OCI-LY7 (cell line): ENCODE measurements at regions not wholly inside any gene's neighbourhood (a gene's known extent, or its start where the extent isn't known, plus 50 kb on each side); places are given as distances from the start of the nearest gene placed in this dataset.

Source experiments
- BruUV-seq: library from RNA; stranded (reverse); fragments of 400-500 nt; replicated peaks from 2 replicates; lab custom pipeline; 2021; lab: Mats Ljungman, UMichigan
- CTCF ChIA-PET: fragments of 300-600 bp; sonication (Branson Sonifier 250); formaldehyde crosslinking; loops from one replicate; lab custom pipeline; 2022; ENCODE audit warnings: antibody characterized with exemption; ENCODE audit not compliant: unreplicated experiment; lab: Charles Lee
- POLR2A ChIA-PET: fragments of 300-600 bp; sonication (Branson Sonifier 250); formaldehyde crosslinking; loops from one replicate; lab custom pipeline; 2022; ENCODE audit warnings: antibody characterized with exemption; lab: Charles Lee
- DNase-seq: peaks from one replicate; pipeline ENCODE4 v3.0.0-alpha.2; 2015; ENCODE audit warnings: low spot score
- H2AFZ ChIP-seq: fragments of 200-600 bp; sonication (generic), shearing (Covaris generic); 2 replicates; pipeline ENCODE4 v1.6.1; 2014; ENCODE audit warnings: mild to moderate bottlenecking, antibody characterized with exemption, low read length, moderate library complexity
- H3K27ac ChIP-seq: fragments of 200-600 bp; sonication (generic); 2 replicates; pipeline ENCODE4 v1.5.1; 2014; ENCODE audit warnings: mixed run types, low read depth, mild to moderate bottlenecking, moderate library complexity, low read length, inconsistent platforms; ENCODE audit not compliant: poor library complexity, severe bottlenecking
- H3K36me3 ChIP-seq: fragments of 200-600 bp; sonication (generic); 2 replicates; pipeline ENCODE4 v1.6.1; 2014; ENCODE audit warnings: mild to moderate bottlenecking, antibody characterized with exemption, low read length, moderate library complexity, mixed read lengths; ENCODE audit not compliant: insufficient read depth
- H3K4me1 ChIP-seq: fragments of 200-600 bp; sonication (generic); 2 replicates; pipeline ENCODE4 v1.5.1; 2014; ENCODE audit warnings: mild to moderate bottlenecking, low read length; ENCODE audit not compliant: insufficient read depth, poor library complexity, severe bottlenecking
- H3K4me2 ChIP-seq: fragments of 200-600 bp; sonication (generic); 2 replicates; pipeline ENCODE4 v1.6.1; 2014; ENCODE audit warnings: mild to moderate bottlenecking, low read length
- H3K4me3 ChIP-seq: fragments of 200-600 bp; sonication (generic); 2 replicates; pipeline ENCODE4 v1.5.1; 2014; ENCODE audit warnings: mild to moderate bottlenecking, low read depth, low read length; ENCODE audit not compliant: poor library complexity, severe bottlenecking
- H3K79me2 ChIP-seq: fragments of 200-600 bp; sonication (generic); 2 replicates; pipeline ENCODE4 v1.6.1; 2016; ENCODE audit warnings: low read depth, mild to moderate bottlenecking, low read length, moderate library complexity, mixed read lengths; ENCODE audit not compliant: insufficient read depth
- H3K9me2 ChIP-seq: fragments of 200-600 bp; sonication (generic); 2 replicates; pipeline ENCODE4 v1.6.1; 2016; ENCODE audit warnings: mild to moderate bottlenecking, low read length, mixed read lengths; ENCODE audit not compliant: insufficient read depth
- H3K9me3 ChIP-seq: fragments of 200-600 bp; sonication (generic); 2 replicates; pipeline ENCODE4 v1.6.1; 2014; ENCODE audit warnings: mild to moderate bottlenecking, mixed run types, low read length, mixed read lengths
- H4K20me1 ChIP-seq: fragments of 200-600 bp; sonication (generic); 2 replicates; pipeline ENCODE4 v1.6.1; 2014; ENCODE audit warnings: mild to moderate bottlenecking, antibody characterized with exemption, low read length, moderate library complexity, mixed read lengths; ENCODE audit not compliant: insufficient read depth
- CTCF ChIP-seq: fragments of 200-600 bp; sonication (generic); conservative IDR thresholded peaks from 2 replicates; pipeline ENCODE4 v1.5.1; 2014; ENCODE audit warnings: mild to moderate bottlenecking, antibody characterized with exemption, low read length, moderate library complexity, mixed read lengths
- EZH2phosphoT487 ChIP-seq: fragments of 200-600 bp; sonication (generic); IDR thresholded peaks from 2 replicates; pipeline ENCODE4 v1.6.1; 2018; ENCODE audit warnings: low read depth, borderline replicate concordance, mild to moderate bottlenecking, mixed run types, antibody characterized with exemption, low read length, moderate library complexity, mixed read lengths
- intact Hi-C: fragments of 100-400 bp; cut with micrococcal nuclease; formaldehyde crosslinking; loops from one replicate; pipeline ENCODE4 v1.10.0; 2022; ENCODE audit not compliant: unreplicated experiment

DNA sequence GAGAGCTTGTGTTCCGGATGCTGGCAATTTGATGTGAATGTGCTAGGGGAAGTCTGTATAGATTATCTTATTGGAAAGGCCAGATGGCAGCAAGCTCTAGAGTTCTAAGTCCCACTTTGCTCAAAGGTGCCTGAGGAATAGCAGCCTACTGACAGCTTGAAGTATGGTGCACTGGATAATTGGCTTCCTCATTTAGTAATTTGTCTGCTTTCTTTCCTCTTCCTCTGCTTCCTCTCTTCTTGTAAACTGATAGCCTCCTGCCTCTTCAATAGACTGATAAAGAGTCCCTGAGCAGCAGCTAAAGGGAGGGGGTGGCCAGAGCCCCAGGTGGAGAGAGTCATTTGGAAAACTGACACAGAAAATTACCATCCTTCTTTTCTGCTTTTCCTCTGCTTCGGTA is 177.3 kb downstream of the FGF1 start:
- H2AFZ ChIP-seq = no peak overlapping the region
- no peak for TF ChIP-seq CTCF
- no peak for TF ChIP-seq EZH2phosphoT487
- ChIA-PET CTCF (no interaction called here), POLR2A (interaction anchor here (0.6 kb wide), 2 partner anchors 136 to 341 kb away, joined by 3 to 4 read pairs; no protein-coding TSS in a partner anchor)
- BruUV-seq = no TSS peak
- intact Hi-C loops = no loop called here
- no peaks in the 10 kb centered on the region for H4K20me1 ChIP-seq
- no peaks in the 10 kb centered on the region for H3K9me2 ChIP-seq
- H3K4me2 ChIP-seq = no peak overlapping the region
- H3K4me3 ChIP-seq = no peak overlapping the region
- DNase-seq = no peak
- no peaks in the 10 kb centered on the region for H3K9me3 ChIP-seq
- no peaks in the 10 kb centered on the region for H3K36me3 ChIP-seq
- H3K27ac ChIP-seq = no peak overlapping the region
- H3K4me1 ChIP-seq = no peaks in the 10 kb centered on the region
- no peaks in the 10 kb centered on the region for H3K79me2 ChIP-seq

DNA sequence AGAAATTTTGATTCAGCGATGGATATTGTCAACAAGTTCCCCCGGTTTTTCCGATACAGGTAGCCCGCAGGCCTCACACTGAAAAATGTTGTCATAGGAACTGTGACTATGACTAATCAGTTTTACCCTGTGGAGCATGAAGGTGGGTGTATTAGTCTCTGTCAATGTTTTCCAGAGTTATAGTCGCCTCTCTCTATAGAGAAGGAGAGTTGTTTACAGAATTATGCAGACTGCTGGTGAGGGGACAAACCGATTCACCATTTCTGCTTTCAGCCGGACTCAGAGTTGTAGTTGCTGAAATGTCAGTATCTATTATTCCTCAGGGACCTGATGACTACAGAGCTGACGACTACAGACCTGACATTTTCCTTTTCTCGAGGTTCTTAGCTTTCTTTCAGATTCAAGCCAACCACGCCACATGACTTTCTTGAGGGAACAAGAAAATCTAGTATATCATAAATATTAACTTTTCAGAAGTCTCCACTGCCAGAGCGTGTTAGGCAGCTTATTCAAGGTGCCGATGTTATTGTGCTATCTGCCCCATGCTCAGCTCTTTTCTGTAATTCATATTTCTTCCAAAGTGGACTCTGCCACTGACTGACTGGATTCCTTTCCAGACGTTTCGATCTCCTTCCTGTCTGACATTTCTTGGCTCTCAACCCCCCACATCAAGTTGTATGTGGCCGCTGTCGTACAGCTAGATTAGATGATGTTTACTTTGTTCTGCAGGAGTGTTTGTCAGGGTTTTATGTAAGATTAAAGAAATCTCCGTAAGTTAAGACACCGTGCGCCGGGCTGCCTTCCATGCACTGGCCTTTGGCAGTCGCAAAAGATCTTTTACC is 178.1 kb downstream of the FGF1 start:
- DNase-seq = no peak
- Histone ChIP-seq H3K4me2 (no peak overlapping the region), H2AFZ (no peak overlapping the region), H3K36me3 (no peaks in the 10 kb centered on the region), H3K9me3 (no peaks in the 10 kb centered on the region), H3K27ac (no peak overlapping the region), H3K79me2 (no peaks in the 10 kb centered on the region), H3K4me3 (no peak overlapping the region), H3K4me1 (no peaks in the 10 kb centered on the region), H3K9me2 (no peaks in the 10 kb centered on the region), H4K20me1 (no peaks in the 10 kb centered on the region)
- BruUV-seq = no TSS peak
- ChIA-PET CTCF (no interaction called here), POLR2A (interaction anchor here (0.6 to 0.8 kb wide), 2 partner anchors 97 to 135 kb away, joined by 3 read pairs; no protein-coding TSS in a partner anchor)
- no peak for TF ChIP-seq EZH2phosphoT487
- no peak for TF ChIP-seq CTCF
- intact Hi-C loops = no loop called here

DNA sequence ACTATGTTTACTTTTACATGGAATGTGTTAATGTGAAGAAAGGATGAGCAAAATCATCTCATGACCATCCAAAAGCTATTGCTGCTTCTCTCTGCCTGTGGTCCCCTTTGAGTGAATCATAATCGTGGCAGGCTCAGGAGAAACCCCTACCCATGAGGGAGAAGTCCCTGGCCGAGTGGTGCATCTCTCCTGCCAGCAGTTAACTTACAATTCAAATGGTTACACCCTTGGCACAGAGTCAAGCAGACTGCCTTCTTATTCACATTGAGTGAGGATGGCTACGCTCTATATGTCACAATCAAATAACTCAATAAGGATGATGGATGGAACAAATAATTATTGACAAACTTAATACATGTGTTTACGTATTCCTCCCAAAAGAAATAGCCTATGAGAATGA is 179.1 kb downstream of the FGF1 start:
- Histone ChIP-seq H2AFZ (no peak overlapping the region), H3K9me2 (no peaks in the 10 kb centered on the region), H3K4me3 (no peak overlapping the region), H3K36me3 (no peaks in the 10 kb centered on the region), H3K4me2 (no peak overlapping the region), H3K4me1 (no peaks in the 10 kb centered on the region), H3K9me3 (no peaks in the 10 kb centered on the region), H3K27ac (no peak overlapping the region), H3K79me2 (no peaks in the 10 kb centered on the region), H4K20me1 (no peaks in the 10 kb centered on the region)
- CTCF ChIA-PET = no interaction called here
- no peak for TF ChIP-seq CTCF
- no peak for TF ChIP-seq EZH2phosphoT487
- POLR2A ChIA-PET = interaction anchor here (0.8 kb wide), 1 partner anchor 96 kb away, joined by 3 read pairs; no protein-coding TSS in a partner anchor
- BruUV-seq = no TSS peak
- DNase-seq = no peak
- intact Hi-C loops = no loop called here
